ENCODE measurements at regions not wholly inside any gene's neighbourhood (a gene's known extent, or its start where the extent isn't known, plus 50 kb on each side); places are given as distances from the start of the nearest gene placed in this dataset.
"Not testable (repeated sequence)": the region's sequence is repeated elsewhere in the genome, so short reads cannot be mapped to it uniquely, and the experiment has no call there.

DNA sequence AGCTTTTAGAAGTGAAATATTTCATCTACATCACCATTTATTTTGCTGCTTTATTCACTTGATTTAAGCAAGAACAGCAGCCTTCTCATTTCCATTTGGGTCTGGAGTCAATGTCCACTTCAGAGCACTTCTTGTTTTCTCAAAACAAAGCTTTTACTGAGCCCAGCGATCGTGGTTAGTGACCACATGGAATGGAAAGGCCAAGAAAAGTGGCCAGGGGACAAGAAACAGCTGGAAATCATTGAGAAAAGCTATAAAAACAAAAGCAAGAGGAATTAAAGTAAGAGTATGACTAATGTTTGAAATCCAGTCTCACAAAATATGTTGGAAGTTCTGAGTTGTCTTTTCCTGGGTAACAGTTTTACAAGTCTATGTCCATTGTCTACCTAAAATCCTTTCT lies 328.4 kb upstream of the INTU start:
- no peak for DNase-seq

DNA sequence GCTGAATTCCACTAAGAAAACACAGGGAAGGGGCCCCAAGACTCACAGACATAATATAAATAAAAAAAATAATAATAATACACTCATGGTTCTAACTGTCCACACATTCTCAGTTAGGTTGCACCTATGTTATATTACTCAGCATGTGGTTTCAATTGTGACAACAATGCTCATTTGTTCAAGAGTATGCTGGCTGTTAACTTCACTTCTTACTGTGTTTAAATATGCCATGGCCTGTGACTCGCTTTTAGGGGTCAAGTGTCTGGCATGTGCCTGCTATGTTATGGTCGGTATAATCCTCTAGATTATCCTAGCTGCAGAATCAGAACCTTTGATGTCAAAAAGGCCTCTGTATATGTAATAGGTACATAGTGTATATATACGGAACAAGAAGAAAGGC lies 324.8 kb upstream of the INTU start:
- no peak for DNase-seq

DNA sequence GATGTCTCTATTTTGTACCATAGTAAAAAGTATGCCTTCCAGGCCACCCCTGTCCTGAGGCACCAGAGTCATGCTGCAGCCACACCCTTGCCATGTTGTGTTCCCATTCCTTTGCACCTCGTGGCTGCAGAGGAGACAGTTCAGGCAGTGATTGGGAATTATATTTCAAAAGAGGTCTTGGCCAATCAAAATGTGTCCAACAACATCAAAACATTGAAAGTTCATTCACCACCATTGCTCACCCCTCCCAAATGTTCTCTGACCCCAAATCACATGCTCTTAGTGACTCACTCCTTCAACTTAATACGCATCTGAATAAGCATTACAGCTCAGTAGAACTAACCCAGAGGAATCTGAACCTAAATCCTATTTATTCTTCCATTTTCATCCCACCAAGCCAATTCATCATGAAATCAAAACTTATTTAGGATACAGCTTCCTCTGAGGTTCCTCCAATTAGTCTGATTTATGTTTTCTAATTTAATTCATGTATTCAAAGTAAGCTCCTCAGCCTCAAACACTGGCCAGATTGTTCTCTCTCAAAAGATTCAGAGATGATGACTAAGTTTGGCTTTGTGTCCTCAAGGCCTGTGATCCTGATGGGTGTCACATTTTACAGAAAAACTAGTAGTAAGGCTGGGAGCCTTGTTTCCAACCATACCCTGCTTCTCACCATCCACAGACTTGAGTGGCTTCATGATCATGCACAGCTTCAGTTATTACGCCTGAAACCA lies 323.2 kb upstream of the INTU start:
- DNase-seq, result no peak

DNA sequence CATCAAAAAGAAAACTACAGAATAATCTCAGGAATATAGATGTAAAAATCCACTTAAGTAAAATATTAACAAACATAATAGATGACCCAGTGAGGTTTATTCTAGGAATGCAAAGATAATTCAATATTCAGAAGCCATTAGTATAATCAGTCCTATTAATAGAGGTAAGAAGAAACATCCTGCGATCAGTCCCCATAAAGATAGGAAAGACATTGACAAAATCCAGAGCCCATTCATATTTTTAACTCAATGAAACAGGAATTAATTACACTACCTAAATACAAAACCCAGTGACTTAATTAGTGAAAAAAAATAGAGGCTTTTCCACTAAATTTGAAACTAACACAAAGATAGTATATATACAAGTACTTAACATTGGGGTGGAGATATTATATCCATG lies 321.4 kb upstream of the INTU start:
- no peak for DNase-seq

DNA sequence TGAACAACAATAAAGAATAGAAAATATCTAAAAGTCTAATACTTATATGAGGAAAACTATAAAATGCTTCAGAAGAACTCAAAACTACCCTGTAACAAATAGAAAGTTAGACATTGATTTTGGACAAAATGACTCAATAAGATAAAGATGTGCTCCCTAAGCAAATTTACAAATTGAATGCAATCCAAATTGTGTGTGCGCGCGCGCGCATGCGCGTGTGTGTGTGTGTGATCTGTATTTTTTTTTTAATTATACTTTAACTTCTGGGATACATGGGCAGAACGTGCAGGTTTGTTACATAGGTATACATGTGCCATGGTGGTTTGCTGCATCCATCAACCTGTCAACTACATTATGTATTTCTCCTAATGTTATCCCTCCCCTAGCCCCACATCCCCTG lies 320.8 kb upstream of the INTU start:
- no peak for DNase-seq

DNA sequence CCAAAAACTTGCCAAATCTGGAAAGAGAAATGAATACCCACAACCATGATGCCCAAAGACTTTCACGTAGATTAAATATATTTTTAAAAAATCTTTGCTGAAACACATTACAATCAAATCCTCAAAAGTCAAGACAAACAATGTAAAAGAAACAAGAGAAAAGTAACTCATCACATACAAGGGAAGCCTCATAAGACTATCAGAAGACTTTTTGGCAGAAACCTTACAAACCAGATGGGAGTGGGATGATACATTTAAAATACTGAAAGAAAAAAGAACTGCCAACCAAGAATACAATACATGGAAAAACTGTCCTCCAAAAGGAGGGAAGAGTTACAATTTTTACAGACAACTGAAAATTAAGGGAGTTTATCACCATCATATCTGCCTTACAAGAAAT lies 319.0 kb upstream of the INTU start:
- DNase-seq, result no peak

DNA sequence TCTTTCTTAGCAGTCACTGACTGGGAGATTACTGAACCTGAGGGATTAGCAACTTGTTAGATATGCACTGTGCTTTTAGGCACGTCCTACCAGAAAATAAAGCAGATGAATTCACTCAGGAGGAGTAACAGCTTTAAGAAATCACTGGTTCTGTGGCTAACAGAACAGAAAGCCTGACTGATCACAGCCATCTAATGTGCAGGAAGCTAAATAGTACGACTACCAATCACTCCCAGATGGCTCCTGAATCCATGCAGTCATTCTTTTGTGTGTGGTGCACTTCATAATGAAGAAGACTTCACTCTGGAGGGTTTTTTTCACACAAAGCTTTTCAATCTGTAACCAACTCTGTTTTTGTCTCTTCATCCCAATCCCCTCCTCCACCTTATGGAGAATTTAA lies 305.3 kb upstream of the INTU start:
- no peak for DNase-seq

DNA sequence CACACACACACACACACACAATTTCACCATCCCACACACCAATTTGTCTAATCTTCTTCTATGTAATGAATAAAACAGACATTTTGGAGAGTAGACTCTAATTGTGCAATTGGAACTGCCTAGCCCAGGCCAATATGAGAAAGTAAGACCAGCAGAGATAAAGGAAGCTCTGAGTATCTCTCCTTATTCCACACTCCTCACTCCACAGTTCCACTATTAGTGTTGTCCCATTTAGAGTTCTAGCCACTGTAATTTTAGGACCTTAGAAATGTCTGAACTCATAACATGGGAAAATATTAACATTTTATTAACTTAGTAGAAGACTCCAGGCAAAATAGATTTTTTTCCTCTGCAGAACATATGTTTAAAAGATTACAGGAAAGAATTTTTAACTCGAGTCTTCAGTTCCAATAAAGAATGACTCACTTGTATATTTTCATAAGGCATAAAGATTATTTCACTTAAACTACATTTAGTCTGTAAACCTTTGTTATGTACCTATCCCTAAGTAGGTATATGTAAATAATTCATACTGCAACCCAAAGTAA lies 297.6 kb upstream of the INTU start:
- no peak for DNase-seq

DNA sequence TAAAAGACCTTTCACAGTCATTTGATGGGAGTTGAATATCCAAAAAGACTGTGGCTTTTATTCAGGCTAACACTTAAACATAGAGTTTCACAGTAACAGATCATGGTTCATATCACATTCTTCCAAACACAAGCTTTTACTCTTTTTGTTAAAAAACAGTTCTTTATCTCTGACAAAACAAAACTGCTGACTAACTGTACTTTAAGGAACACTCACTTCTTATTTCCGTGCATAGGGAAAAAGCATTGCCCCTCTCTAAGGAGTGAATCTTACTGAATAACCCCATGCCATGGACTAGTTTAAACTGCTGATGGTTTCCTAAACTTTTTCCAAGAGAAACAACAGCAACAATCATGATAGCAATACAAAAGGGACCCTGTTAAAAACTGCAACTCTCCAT lies 297.0 kb upstream of the INTU start:
- DNase-seq, result no peak

DNA sequence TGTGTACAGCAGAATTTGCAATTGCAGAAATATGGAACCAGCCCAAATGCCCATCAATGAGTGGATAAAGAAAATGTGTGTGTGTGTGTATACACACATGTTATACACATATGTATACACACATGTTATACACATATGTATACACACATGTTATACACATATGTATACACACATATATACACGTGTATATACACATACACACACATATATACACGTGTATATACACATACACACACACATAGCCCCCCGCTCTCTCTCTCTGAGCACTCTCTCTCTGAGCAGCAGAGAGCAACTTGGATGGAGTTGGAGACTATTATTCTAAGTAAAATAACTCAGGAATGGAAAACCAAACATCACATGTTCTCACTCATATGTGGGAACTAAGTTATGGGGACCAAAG lies 289.6 kb upstream of the INTU start:
- DNase-seq, result not testable (repeated sequence)

DNA sequence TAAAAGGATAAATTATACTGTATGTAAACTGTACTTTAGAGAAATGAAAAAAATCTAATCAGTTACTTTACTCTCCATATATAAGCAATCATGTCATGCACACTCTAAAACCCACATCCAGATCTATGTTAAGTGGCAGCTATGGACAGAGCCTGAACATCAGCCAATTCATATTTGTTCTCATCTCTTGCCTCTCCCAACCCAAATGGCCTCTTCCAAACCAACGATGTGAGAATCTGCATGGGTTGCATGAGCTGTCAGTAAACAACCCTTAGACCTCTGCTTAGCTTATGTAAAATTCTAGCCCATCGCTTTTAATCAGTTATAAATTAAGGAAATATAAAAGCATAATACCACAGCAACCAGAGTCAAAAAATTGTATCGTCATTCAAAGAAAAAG lies 288.7 kb upstream of the INTU start:
- DNase-seq, result no peak

DNA sequence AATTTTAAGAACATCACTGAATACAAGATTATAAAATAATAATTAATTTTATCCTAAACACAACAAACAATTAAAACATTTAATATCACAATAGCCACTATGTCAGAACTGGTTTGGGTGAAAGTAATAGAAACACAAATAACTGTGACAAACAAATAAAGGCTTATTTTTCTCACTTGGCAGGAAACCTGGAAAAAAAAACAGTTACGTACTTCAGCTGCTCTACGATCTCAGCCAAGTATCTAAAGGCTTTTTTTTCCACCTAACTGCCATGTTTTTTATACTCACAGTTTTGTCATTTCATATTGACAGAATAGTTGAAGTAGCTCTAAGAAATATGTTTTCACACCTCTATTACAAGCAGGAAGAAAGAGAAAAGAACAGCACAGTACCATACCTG lies 284.8 kb upstream of the INTU start:
- DNase-seq, result no peak

DNA sequence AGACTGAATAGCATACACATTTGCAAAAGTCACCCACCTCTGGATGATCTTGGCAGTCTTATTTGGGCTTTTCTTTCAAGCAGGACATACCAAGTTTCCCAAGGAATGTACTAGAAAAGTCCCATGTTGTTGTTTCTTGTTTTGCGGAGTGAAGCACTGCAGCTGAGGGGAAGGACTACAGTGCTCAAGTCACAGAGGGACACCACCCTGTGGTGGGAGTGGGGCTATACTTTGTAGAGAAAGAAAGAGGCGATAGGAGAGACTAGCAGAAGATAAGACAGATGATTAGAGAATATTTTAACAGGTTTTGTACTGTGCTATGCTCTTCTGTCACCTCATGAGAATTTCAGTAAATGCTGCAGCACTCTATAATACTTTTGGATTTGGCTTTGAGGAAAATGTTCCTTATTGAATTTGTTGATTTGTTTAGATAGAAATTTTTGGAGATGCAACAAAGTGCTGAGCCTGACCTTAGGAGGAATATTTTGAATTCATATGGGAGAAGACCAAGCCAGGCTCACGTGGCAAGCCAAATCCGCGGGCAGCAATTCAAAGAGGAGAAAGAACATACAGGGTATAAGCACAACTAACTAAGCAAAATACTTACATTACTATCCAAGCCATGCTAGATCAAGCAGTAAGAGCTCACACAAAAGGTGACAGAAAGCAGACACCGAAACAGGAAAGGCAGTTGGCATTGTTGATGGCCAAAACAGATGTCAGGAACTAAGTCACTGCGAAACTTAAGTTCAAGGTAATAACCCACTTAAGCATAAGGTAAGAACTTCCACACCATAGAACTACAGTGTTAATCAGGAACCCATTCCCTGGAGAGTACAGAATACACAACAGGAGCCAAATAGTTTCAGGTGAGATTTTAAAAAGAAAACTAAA lies 280.3 kb upstream of the INTU start:
- no peak for DNase-seq

DNA sequence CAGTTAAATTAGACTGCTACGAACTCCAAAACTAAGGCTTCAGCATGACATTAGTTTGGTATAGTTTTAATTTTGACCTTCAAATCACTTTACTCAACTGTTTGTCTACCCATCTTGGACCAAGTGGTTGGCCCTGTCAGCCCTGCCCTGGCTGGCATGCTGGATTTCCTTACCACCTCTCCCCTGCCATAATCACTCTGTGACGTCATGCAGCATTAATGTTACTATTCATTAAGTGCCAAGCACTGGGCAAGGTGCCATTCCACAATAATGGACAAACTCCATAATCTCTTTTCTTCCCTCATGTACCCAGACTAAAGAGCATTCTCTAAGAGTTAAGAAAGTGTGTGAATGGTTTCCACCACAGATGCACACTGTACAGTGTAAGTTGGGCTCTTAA lies 277.0 kb upstream of the INTU start:
- DNase-seq, result no peak

DNA sequence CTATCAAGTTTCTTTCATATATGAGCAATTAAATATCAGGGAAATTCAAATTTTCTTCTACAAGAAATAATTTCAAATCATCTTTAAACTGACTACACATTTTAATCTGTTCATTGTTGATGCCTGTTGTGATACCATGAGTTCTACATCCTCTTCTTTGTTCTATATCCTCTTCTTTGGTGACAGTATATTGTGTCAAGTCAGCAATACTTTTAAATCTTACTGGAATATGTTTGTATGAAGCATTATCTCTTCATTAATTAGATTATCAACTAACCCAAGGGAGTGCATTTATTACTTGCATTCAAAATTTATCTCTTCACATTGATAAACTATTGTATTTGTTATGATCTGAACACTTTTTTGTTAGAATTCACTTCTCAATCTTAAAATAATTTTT lies 275.0 kb upstream of the INTU start:
- DNase-seq, result no peak

DNA sequence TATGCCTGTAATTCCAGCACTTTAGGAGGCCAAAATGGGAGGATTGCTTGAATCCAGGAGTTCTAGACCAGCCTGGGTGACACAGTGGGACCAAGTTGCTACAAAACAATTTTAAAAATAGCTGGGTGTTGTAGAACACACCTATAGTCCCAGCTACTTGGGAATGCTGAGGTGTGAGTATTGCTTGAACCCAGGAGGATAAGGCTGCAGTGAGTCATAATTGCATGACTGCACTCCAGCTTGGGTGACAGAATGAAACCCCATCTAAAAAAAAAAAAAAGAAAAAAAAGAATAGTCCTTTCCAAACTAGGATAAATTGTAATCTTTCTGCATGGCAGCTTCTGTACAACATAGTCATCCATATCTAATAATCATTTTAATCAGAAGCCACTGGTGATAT lies 270.1 kb upstream of the INTU start:
- no peak for DNase-seq

DNA sequence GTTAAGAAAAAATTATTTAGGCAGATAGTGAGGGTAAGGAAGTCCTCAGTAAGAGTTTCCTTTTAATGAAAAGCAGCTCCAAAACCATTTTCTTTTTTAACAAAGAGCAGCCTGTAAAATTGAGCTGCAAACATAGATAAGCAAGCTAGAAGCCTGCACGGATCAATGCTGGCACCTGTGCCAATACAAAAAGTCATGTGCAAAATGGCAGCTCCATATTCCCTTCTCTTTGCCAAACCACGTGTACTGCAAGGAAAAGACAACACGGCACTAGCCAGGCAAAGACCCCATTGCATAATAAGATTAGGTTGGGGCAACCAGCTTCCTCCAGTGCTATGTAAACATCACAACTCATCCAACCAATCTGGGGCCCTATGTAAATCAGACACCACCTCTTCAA lies 268.4 kb upstream of the INTU start:
- no peak for DNase-seq

DNA sequence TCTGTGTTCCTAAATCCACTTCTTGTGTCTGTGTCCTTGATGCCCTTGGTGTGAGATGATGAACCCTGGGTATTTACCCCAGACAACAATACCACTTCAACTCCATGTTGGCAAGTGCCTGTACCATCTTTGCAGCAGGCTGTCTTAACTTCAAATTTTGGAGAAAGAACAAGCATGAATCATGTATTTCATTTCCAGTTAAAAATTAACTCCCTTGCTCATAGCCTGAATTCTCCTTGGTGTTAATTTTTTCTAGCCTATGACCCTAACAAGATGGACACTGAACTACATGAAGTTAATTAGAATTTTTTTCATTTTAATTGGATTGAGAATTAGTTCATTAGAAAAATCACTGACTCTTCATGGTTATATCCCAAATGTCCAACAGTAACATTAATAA lies 267.8 kb upstream of the INTU start:
- DNase-seq, result no peak

DNA sequence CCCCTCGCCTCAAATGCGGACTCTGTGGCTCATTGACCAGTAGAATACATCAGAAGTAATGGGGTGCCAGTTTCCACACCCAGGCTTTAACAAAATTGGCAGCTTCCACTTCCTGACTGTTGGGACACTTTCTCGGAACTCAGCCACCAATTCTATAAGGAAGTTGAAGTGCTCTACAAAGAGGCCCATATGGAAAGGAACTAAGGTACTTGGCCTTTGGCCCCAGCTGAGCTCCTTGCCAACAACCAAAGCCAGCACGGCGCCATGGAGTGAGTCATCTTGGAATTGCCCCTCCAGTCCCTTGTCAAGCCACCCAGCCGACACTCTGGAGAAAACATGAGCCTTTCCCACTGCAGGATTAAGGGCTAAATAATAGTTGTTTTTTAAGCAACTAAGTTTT lies 262.2 kb upstream of the INTU start:
- no peak for DNase-seq

DNA sequence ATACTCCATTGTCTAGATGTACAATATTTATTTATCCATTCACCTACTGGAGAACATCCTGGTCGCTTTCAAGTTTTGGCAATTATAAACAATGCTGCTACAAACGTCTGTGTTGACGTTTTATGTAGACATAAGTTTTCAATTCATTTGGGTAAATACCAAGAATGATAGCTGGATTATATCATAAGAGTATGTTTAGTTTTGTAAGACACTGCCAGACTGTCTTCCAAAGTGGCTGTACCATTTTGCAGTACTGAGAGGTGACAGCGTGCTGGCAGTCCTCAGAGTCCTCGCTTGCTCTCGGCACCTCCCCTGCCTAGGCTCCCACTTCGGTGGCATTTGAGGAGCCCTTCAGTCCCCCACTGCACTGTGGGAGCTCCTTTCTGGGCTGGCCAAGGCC lies 253.3 kb upstream of the INTU start:
- DNase-seq, result no peak

DNA sequence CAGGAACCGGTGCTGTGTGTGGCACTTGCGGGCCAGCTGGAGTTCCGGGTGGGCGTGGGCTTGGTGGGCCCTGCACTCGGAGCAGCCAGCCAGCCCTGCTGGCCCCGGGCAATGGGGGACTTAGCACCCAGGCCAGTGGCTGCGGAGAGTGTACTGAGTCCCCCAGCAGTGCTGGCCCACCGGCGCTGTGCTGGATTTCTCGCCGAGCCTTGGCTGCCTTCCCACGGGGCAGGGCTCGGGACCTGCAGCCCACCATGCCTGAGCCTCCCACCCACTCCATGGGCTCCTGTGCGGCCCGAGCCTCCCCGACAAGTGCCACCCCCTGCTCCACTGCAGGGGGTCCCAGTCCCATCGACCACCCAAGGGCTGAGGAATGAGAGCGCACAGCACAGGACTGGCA lies 252.8 kb upstream of the INTU start:
- not testable (repeated sequence) for DNase-seq

DNA sequence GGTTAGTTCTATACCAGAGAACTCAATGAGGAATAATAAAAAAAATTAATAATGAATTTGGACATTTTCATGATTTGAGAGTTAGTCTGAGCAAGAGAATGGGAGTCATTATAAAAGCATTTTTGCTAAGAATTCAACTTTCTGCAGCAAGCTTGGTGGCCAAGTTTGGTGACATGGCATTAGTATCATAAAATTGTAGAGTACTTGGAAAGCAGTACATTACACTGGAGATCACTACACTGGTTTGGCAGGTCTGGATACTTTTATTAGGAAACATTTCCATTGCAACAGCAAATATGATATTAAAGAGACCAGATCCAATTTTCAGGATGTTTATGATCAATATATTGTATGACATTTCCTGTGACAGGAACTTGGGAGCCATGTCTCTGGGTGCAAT lies 249.1 kb upstream of the INTU start:
- no peak for DNase-seq

DNA sequence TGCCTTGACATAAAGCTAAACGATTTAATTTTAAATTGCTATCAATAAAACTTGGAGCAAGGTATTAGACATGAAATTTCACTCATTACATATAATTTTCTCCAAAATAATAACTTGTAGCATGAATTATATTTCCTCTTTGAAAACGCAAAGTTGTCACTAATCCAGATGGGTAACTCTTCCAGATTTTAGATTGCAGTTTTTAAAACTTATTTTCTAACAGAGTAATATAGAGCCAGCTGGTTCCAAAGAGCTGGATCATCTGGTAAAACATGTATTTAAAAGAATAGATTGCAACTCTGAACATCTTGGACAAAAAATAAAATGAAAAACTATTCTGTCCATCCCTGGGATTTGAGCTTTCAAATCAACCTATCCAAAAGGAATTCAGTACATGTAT lies 238.2 kb upstream of the INTU start:
- DNase-seq, result no peak

DNA sequence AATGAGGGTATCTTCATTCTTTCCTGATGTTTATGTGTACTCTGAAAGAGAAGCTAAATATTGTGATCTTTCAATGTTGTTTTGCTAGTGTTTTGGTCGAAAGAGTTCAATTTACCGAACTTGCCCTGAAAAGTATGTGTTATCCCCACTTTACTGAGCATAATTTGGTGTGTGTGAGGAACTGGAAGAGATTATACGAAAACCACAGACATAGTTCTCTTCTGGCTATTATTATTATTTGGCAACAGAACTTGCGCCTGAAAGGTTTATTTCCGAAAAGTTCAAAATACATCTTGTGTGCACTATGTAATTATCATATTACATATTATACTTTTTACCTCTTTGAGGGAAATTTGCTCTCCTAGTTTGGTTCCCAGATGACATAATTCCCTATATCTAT lies 232.5 kb upstream of the INTU start:
- DNase-seq, result no peak
